ENCODE measurements at regions not wholly inside any gene's neighbourhood (a gene's known extent, or its start where the extent isn't known, plus 50 kb on each side); places are given as distances from the start of the nearest gene placed in this dataset.

DNA sequence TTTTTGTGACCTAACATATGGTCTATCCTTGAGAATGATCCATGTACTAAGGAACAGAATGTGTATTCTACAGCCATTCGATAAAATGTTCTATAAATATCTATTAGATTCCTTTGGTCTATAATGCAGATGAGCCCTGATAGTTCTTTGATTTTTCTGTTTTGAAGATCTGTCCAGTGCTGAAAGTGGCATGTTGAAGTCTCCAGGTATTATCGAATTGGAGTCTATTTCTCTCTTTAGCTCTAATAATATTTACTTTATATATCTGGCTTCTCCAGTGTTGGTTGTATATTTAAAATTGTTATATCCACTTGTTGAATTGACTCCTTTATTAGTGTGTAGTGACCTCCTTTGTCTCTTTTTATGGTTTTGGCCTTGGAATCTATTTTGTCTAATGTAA is 377.9 kb downstream of the ARL6IP6 start:
- no peak overlapping the region for H2AFZ ChIP-seq (ENCODE audit: low read length)
- CTCF ChIA-PET (ENCODE audit: low intra/inter-chr PET ratio, low total read pairs) = no interaction called here
- H3K4me2 ChIP-seq (ENCODE audit: low read depth, low read length) = no peak overlapping the region
- H3K4me1 ChIP-seq (ENCODE audit: insufficient read depth, low read length) = no peaks in the 10 kb centered on the region
- POLR2A ChIA-PET = no interaction called here
- no peaks in the 10 kb centered on the region for H3K27me3 ChIP-seq (ENCODE audit: control insufficient read depth in 1 of 2, insufficient read depth in 2 of 2, low read length in 2 of 2)
- BruUV-seq (replicated peaks) = no TSS peak
- FAIRE-seq (no peak), ATAC-seq (no peak), DNase-seq (ENCODE audit: low spot score) (no peak)
- TF ChIP-seq NFKB2 (CRISPR knock-in tag; IDR thresholded peaks at IDR 0.05; ENCODE audit: borderline replicate concordance) = no peak
- TF ChIP-seq, protein P1, sequence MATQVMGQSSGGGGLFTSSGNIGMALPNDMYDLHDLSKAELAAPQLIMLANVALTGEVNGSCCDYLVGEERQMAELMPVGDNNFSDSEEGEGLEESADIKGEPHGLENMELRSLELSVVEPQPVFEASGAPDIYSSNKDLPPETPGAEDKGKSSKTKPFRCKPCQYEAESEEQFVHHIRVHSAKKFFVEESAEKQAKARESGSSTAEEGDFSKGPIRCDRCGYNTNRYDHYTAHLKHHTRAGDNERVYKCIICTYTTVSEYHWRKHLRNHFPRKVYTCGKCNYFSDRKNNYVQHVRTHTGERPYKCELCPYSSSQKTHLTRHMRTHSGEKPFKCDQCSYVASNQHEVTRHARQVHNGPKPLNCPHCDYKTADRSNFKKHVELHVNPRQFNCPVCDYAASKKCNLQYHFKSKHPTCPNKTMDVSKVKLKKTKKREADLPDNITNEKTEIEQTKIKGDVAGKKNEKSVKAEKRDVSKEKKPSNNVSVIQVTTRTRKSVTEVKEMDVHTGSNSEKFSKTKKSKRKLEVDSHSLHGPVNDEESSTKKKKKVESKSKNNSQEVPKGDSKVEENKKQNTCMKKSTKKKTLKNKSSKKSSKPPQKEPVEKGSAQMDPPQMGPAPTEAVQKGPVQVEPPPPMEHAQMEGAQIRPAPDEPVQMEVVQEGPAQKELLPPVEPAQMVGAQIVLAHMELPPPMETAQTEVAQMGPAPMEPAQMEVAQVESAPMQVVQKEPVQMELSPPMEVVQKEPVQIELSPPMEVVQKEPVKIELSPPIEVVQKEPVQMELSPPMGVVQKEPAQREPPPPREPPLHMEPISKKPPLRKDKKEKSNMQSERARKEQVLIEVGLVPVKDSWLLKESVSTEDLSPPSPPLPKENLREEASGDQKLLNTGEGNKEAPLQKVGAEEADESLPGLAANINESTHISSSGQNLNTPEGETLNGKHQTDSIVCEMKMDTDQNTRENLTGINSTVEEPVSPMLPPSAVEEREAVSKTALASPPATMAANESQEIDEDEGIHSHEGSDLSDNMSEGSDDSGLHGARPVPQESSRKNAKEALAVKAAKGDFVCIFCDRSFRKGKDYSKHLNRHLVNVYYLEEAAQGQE (IDR thresholded peaks at IDR 0.05; ENCODE audit: borderline replicate concordance in 1 of 2, low read depth in 1 of 2, low read length in 2 of 2) = peak in 1 of 2 experiments; percentile 80; a peak in 2 of 4 replicates
- H3K36me3 ChIP-seq (replicated peaks in 1 of 2; ENCODE audit: control insufficient read depth in 1 of 2, insufficient read depth in 2 of 2, low read length in 2 of 2) = no peaks in the 10 kb centered on the region
- intact Hi-C loops (cut with micrococcal nuclease; ENCODE audit: unreplicated experiment) (no loop called here), in situ Hi-C loops (cut with HindIII; ENCODE audit: extremely low pct_ligation_motif_present, low pct_unique_long_range_greater_than_20kb) (no loop called here)
- H3K9me3 ChIP-seq (ENCODE audit: low read length) = no peaks in the 10 kb centered on the region
- H3K9ac ChIP-seq (ENCODE audit: insufficient read depth, low read depth, low read length) = no peak overlapping the region
- no peaks in the 10 kb centered on the region for H4K20me1 ChIP-seq (ENCODE audit: insufficient read depth, low read length)
- no peaks in the 10 kb centered on the region for H3K79me2 ChIP-seq (ENCODE audit: insufficient read depth, low read length)
- no peak overlapping the region for H3K4me3 ChIP-seq (replicated peaks in 1 of 3; ENCODE audit: insufficient read depth in 1 of 3, low read depth in 2 of 3, low read length in 3 of 3)
- no peak overlapping the region for H3K27ac ChIP-seq (ENCODE audit: extremely low read length, insufficient read depth, low read length)
- 8% methylated on average over 2 of the region's 2 CpGs for WGBS (ENCODE audit: low lambda C conversion rate)

DNA sequence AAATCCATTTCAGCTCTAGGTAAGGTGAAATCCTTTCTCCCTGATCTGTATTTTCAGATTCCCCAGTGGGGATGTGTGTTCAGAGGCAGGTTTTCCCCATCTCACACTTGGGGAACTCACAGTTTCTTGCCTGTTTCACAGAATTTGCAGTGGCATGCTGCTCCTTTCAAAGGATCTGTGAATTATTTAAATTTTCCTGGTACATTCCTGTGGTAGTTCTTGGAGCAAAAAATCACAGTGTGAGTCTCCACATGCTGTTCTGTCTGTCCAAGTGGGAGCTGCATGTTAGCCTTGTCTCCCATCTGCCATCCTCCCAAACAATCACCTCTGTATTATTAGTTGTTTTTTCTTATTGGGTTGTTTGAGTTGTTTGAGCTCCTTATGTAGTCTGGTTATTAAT is 372.9 kb downstream of the ARL6IP6 start:
- ATAC-seq = no peak
- in situ Hi-C loops (cut with HindIII; ENCODE audit: extremely low pct_ligation_motif_present, low pct_unique_long_range_greater_than_20kb) = no loop called here
- BruUV-seq (replicated peaks) = no TSS peak

More for the DNA sequence above, 372.9 kb downstream of the ARL6IP6 start:
- H3K9ac ChIP-seq (ENCODE audit: insufficient read depth, low read depth, low read length) = no peak overlapping the region
- ChIA-PET CTCF (ENCODE audit: low intra/inter-chr PET ratio, low total read pairs) (no interaction called here), POLR2A (no interaction called here)
- TF ChIP-seq ZFP41 (CRISPR knock-in tag; IDR thresholded peaks at IDR 0.05; ENCODE audit: borderline replicate concordance) (no peak), RFXAP (CRISPR knock-in tag; IDR thresholded peaks at IDR 0.05; ENCODE audit: borderline replicate concordance) (no peak), KAT7 (CRISPR knock-in tag; IDR thresholded peaks at IDR 0.05; ENCODE audit: borderline replicate concordance) (no peak), ZNF678 (CRISPR knock-in tag; IDR thresholded peaks at IDR 0.05) (no peak), ZNF782 (CRISPR knock-in tag; IDR thresholded peaks at IDR 0.05; ENCODE audit: borderline replicate concordance) (no peak), JARID2 (CRISPR knock-in tag; IDR thresholded peaks at IDR 0.05; ENCODE audit: insufficient replicate concordance) (no peak), HDAC2 (CRISPR knock-in tag; IDR thresholded peaks at IDR 0.05) (no peak)
- TF ChIP-seq, protein P2, sequence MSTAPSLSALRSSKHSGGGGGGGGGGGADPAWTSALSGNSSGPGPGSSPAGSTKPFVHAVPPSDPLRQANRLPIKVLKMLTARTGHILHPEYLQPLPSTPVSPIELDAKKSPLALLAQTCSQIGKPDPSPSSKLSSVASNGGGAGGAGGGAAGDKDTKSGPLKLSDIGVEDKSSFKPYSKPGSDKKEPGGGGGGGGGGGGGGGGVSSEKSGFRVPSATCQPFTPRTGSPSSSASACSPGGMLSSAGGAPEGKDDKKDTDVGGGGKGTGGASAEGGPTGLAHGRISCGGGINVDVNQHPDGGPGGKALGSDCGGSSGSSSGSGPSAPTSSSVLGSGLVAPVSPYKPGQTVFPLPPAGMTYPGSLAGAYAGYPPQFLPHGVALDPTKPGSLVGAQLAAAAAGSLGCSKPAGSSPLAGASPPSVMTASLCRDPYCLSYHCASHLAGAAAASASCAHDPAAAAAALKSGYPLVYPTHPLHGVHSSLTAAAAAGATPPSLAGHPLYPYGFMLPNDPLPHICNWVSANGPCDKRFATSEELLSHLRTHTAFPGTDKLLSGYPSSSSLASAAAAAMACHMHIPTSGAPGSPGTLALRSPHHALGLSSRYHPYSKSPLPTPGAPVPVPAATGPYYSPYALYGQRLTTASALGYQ (CRISPR knock-in tag; IDR thresholded peaks at IDR 0.05) = no peak
- H3K9me3 ChIP-seq (ENCODE audit: low read length) = no peaks in the 10 kb centered on the region
- no peak overlapping the region for H3K4me2 ChIP-seq (ENCODE audit: low read depth, low read length)
- intact Hi-C loops (cut with micrococcal nuclease; ENCODE audit: unreplicated experiment) = no loop called here
- FAIRE-seq = no peak
- no peak overlapping the region for H3K27ac ChIP-seq (ENCODE audit: extremely low read length, insufficient read depth, low read length)
- H4K20me1 ChIP-seq (ENCODE audit: insufficient read depth, low read length) = no peaks in the 10 kb centered on the region
- DNase-seq (ENCODE audit: low spot score) = no peak
- no peaks in the 10 kb centered on the region for H3K79me2 ChIP-seq (ENCODE audit: insufficient read depth, low read length)
- H3K36me3 ChIP-seq (replicated peaks in 1 of 2; ENCODE audit: control insufficient read depth in 1 of 2, insufficient read depth in 2 of 2, low read length in 2 of 2) = no peaks in the 10 kb centered on the region
- H3K4me1 ChIP-seq (ENCODE audit: insufficient read depth, low read length) = no peaks in the 10 kb centered on the region
- H2AFZ ChIP-seq (ENCODE audit: low read length) = no peak overlapping the region
- H3K4me3 ChIP-seq (replicated peaks in 1 of 3; ENCODE audit: insufficient read depth in 1 of 3, low read depth in 2 of 3, low read length in 3 of 3) = no peak overlapping the region
- H3K27me3 ChIP-seq (ENCODE audit: control insufficient read depth in 1 of 2, insufficient read depth in 2 of 2, low read length in 2 of 2) = no peaks in the 10 kb centered on the region

Measured in HepG2 (cell line).